WERI-Rb-1 (cell line): ENCODE measurements at regions not wholly inside any gene's neighbourhood (a gene's known extent, or its start where the extent isn't known, plus 50 kb on each side); places are given as distances from the start of the nearest gene placed in this dataset.

Source experiments
- DNase-seq: peaks from one replicate; pipeline ENCODE4 v3.0.0-alpha.2; 2020
- H3K27ac ChIP-seq: fragments of 250-450 bp; sonication (Bioruptor Pico); 2 replicates; pipeline ENCODE4 v1.5.1; 2020; ENCODE audit warnings: mild to moderate bottlenecking, moderate library complexity
- H3K27me3 ChIP-seq: fragments of 250-450 bp; sonication (Bioruptor Pico); 2 replicates; pipeline ENCODE4 v1.5.1; 2021; ENCODE audit warnings: mild to moderate bottlenecking, low read depth, moderate library complexity; ENCODE audit not compliant: insufficient read depth, severe bottlenecking
- H3K36me3 ChIP-seq: fragments of 250-450 bp; sonication (Bioruptor Pico); 2 replicates; pipeline ENCODE4 v1.5.1; 2020; ENCODE audit warnings: mild to moderate bottlenecking, moderate library complexity
- H3K4me3 ChIP-seq: 2 replicates; pipeline ENCODE4 v1.5.1; 2011; ENCODE audit warnings: low read depth, mild to moderate bottlenecking, control low read depth, low read length
- H3K9me3 ChIP-seq: fragments of 250-450 bp; sonication (Bioruptor Pico); 2 replicates; pipeline ENCODE4 v1.5.1; 2021; ENCODE audit warnings: mild to moderate bottlenecking, moderate library complexity; ENCODE audit not compliant: severe bottlenecking
- TF ChIP-seq, protein P1 (sequence below): IDR thresholded peaks from 2 replicates; pipeline ENCODE4 v1.5.1; 2011; ENCODE audit warnings: low read depth, mild to moderate bottlenecking, control low read depth, inconsistent platforms, low read length

- TF ChIP-seq, protein P1, sequence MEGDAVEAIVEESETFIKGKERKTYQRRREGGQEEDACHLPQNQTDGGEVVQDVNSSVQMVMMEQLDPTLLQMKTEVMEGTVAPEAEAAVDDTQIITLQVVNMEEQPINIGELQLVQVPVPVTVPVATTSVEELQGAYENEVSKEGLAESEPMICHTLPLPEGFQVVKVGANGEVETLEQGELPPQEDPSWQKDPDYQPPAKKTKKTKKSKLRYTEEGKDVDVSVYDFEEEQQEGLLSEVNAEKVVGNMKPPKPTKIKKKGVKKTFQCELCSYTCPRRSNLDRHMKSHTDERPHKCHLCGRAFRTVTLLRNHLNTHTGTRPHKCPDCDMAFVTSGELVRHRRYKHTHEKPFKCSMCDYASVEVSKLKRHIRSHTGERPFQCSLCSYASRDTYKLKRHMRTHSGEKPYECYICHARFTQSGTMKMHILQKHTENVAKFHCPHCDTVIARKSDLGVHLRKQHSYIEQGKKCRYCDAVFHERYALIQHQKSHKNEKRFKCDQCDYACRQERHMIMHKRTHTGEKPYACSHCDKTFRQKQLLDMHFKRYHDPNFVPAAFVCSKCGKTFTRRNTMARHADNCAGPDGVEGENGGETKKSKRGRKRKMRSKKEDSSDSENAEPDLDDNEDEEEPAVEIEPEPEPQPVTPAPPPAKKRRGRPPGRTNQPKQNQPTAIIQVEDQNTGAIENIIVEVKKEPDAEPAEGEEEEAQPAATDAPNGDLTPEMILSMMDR = no peak
Measured at GRCh38 chr12:58341791-58342190, 400.4 kb downstream of the ATP23 start.

DNA sequence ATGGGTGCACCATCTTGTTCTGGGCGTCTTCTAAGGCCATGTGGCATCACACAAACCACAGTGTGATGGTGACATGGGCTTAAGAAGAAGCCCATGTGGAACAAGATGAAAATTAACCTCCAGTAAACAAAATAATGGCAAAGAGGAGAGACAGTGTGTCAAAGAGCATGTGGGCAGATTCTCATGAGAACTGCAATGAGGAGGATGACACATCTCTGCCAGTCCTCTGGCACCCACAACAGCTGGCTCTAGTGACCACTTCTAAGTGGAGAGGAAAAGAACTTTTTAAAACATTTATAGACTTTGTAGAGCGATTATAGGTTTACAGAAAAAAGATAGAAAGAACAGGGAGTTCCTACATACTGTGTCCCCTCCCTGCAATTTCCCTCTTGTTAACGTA is 401.4 kb downstream of the ATP23 start:
- DNase-seq = no peak
- no peaks in the 10 kb centered on the region for H3K36me3 ChIP-seq

More at GRCh38 chr12:58341791-58342190, 400.4 kb downstream of the ATP23 start:
- no peak for DNase-seq
- Histone ChIP-seq H3K9me3 (no peaks in the 10 kb centered on the region), H3K27ac (no peak overlapping the region), H3K4me3 (no peak overlapping the region), H3K27me3 (no peaks in the 10 kb centered on the region), H3K36me3 (no peaks in the 10 kb centered on the region)

DNA sequence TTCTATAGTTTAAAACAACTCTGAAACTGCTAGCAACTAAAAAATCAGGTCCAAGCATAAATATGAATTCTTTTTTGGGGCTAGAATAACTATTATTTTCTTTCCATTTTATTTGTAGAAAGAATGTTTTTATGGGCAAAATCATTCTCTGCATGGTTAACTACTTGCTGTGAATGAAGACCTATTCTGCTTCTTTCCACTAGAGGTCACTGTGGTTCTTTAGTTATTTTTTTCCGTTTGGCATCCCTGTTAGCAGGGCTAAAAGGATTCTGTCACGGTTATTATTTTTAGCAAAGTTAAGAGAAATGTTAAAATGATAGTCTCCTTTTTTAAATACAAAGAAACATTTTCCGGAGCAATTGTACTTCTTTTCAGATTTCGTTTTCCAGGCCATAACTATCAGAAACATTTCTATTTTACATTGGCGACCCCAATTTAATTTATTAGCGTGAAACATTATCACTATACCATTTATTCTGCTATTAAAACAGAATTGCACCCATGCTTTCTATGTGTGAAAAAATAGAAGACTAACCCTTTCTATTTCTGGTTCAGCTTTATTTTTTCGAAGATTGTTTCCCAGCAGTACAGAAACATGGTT is 404.8 kb downstream of the ATP23 start:
- no peaks in the 10 kb centered on the region for H3K36me3 ChIP-seq
- no peak overlapping the region for H3K27ac ChIP-seq
- TF ChIP-seq, protein P1 = peak; percentile 42
- no peaks in the 10 kb centered on the region for H3K27me3 ChIP-seq
- DNase-seq = no peak
- no peak overlapping the region for H3K4me3 ChIP-seq
- peaks cover 7% of the 10 kb centered on the region for H3K9me3 ChIP-seq

More for the DNA sequence above, 401.4 kb downstream of the ATP23 start:
- TF ChIP-seq, protein P1 = no peak
- Histone ChIP-seq H3K4me3 (no peak overlapping the region), H3K27me3 (no peaks in the 10 kb centered on the region), H3K27ac (no peak overlapping the region), H3K9me3 (no peaks in the 10 kb centered on the region)

DNA sequence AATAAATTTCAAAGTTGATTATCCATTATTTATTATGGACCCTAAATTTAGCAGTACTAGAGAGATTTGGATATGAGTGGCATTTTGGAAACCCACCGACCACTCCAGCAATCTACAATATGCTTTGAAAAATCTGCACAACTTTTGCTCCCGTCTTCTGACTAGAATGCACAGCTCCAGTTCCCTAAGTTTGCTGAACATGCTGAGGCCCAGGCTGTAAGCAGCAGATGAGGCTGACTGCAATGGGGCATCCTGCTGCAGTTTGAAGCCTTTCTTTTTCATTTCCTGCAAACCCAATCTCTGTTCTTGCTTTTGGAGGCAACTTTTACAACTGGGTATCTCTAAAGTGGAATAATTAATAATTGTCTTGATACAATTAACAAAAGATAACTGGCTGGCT is 405.8 kb downstream of the ATP23 start:
- peaks cover 7% of the 10 kb centered on the region for H3K9me3 ChIP-seq
- TF ChIP-seq, protein P1 = no peak
- no peaks in the 10 kb centered on the region for H3K36me3 ChIP-seq
- DNase-seq = no peak
- H3K27me3 ChIP-seq = no peaks in the 10 kb centered on the region
- H3K4me3 ChIP-seq = no peak overlapping the region
- H3K27ac ChIP-seq = no peak overlapping the region

GRCh38 chr12:58347691-58348090 is 406.3 kb downstream of the ATP23 start:
- H3K9me3 ChIP-seq = peaks cover 7% of the 10 kb centered on the region
- no peaks in the 10 kb centered on the region for H3K27me3 ChIP-seq
- H3K4me3 ChIP-seq = no peak overlapping the region
- no peak for DNase-seq
- no peak overlapping the region for H3K27ac ChIP-seq
- TF ChIP-seq, protein P1 = no peak
- H3K36me3 ChIP-seq = no peaks in the 10 kb centered on the region

GRCh38 chr12:58349161-58349560 is 407.8 kb downstream of the ATP23 start:
- peaks cover 7% of the 10 kb centered on the region for H3K9me3 ChIP-seq
- no peak overlapping the region for H3K4me3 ChIP-seq
- no peaks in the 10 kb centered on the region for H3K27me3 ChIP-seq
- TF ChIP-seq, protein P1 = no peak
- H3K27ac ChIP-seq = no peak overlapping the region
- DNase-seq = no peak
- H3K36me3 ChIP-seq = no peaks in the 10 kb centered on the region
